ENCODE measurements at regions not wholly inside any gene's neighbourhood (a gene's known extent, or its start where the extent isn't known, plus 50 kb on each side); places are given as distances from the start of the nearest gene placed in this dataset.

DNA sequence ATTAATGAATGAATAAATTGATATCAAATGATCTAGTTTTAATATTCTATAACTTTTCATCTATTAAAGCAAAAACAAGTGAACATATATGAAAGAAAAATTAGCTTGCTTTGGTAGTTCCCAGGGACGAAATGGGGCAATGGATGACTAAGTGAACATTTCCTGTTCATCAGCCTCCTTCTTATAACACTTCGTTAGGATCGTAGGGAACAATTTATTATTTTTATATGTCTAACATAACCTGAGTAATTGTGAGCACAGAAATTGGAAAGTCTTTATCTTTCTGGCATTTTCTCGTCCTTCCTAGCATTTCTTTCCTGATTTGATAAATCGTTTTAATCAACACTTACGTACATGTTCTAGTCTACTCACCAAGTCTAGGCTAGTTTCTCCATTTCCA lies 59.1 kb upstream of the PPP1R3C start:
- TF ChIP-seq, protein P1, sequence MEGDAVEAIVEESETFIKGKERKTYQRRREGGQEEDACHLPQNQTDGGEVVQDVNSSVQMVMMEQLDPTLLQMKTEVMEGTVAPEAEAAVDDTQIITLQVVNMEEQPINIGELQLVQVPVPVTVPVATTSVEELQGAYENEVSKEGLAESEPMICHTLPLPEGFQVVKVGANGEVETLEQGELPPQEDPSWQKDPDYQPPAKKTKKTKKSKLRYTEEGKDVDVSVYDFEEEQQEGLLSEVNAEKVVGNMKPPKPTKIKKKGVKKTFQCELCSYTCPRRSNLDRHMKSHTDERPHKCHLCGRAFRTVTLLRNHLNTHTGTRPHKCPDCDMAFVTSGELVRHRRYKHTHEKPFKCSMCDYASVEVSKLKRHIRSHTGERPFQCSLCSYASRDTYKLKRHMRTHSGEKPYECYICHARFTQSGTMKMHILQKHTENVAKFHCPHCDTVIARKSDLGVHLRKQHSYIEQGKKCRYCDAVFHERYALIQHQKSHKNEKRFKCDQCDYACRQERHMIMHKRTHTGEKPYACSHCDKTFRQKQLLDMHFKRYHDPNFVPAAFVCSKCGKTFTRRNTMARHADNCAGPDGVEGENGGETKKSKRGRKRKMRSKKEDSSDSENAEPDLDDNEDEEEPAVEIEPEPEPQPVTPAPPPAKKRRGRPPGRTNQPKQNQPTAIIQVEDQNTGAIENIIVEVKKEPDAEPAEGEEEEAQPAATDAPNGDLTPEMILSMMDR (IDR thresholded peaks at IDR 0.05): no peak
- TF ChIP-seq POLR2A (IDR thresholded peaks at IDR 0.05): no peak
